Body of pancreas (tissue), 4 donors: ENCODE measurements at regions not wholly inside any gene's neighbourhood (a gene's known extent, or its start where the extent isn't known, plus 50 kb on each side); places are given as distances from the start of the nearest gene placed in this dataset.

Source experiments
- ATAC-seq: fragments of 150-250 bp; one replicate; pipeline ENCODE4 v1.9.1; 2016
- DNase-seq, 4 donors: peaks; one replicate each; pipeline ENCODE4 v3.0.0-alpha.2; 2019
- H3K27ac ChIP-seq, 4 donors: fragments of 200-600 bp; sonication (generic); 1 replicate in 3 of 4; 2 replicates in 1 of 4; pipeline versions ENCODE4 v1.5.1 to v1.6.1; 2016 to 2019; ENCODE audit warnings: mild to moderate bottlenecking in 1 of 4, mixed read lengths in 1 of 4, moderate library complexity in 1 of 4
- H3K27me3 ChIP-seq, 2 donors: fragments of 200-600 bp; sonication (generic); one replicate each; pipeline ENCODE4 v1.6.0; 2016; ENCODE audit warnings: mild to moderate bottlenecking in 1 of 2
- H3K36me3 ChIP-seq, 2 donors: fragments of 200-600 bp; sonication (generic); replicated peaks in 1 of 2; 2 replicates each; pipeline ENCODE4 v1.5.1; 2016; ENCODE audit warnings: low read depth in 2 of 2; ENCODE audit not compliant: insufficient read depth in 1 of 2
- H3K4me1 ChIP-seq: fragments of 200-600 bp; sonication (generic); one replicate; pipeline ENCODE4 v1.6.0; 2016
- H3K4me3 ChIP-seq, 2 donors: fragments of 200-600 bp; sonication (generic); 1 replicate in 1 of 2; 2 replicates in 1 of 2; pipeline ENCODE4 v1.5.1; 2016 to 2019
- H3K9me3 ChIP-seq, 3 donors: fragments of 200-600 bp; sonication (generic); 1 replicate in 2 of 3; 2 replicates in 1 of 3; pipeline ENCODE4 v1.5.1; 2016
- POLR2A ChIP-seq, 3 donors: fragments of 450-650 bp; IDR thresholded peaks; one replicate each; pipeline ENCODE4 v1.6.1; 2016; ENCODE audit warnings: antibody characterized with exemption in 3 of 3, mild to moderate bottlenecking in 2 of 3
- WGBS, 2 donors: methylation state at CpG; one replicate each; pipeline ENCODE4 v1.1.5; 2017; 5-methylcytosine and 5-hydroxymethylcytosine counted together
- intact Hi-C: fragments of 100-400 bp; cut with DNase I; formaldehyde crosslinking; loops from one replicate; pipeline ENCODE4 v1.15.1; 2023
- TF ChIP-seq, protein P1 (sequence below), 7 experiments: fragments of 450-650 bp in 4 of 7; fragments of 200-600 bp in 3 of 7; sonication (generic) in 3 of 7; IDR thresholded peaks; one replicate each; pipeline ENCODE4 v1.5.1; 2016 to 2019; ENCODE audit warnings: antibody characterized with exemption in 7 of 7

DNA sequence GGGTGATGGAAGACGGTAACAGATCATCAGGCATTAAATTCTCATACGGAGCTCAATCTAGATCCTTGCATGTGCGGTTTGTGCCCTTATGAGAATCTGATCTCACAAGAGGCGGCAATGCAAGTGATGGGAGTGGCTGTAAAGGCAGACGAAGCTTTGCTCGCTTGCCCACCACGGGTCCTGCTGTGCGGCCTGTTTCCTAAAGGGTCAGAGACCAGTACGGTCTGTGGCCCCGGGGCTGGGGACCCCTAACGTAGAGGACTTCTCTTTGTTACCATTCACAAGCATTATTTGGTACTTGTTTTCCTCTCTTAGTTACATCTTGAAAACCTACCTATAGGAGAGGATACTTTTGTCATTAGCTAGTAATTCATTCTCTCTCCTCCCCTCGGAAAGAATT lies 221.0 kb downstream of the ADAM29 start:
- intact Hi-C loops = no loop called here
- H3K36me3 ChIP-seq = no peaks in the 10 kb centered on the region
- WGBS, 2 donors = 74% methylated on average over 12 of the region's 12 CpGs
- no peak overlapping the region for H3K4me3 ChIP-seq
- TF ChIP-seq POLR2A (IDR thresholded peaks at IDR 0.05) = no peak
- TF ChIP-seq, protein P1, sequence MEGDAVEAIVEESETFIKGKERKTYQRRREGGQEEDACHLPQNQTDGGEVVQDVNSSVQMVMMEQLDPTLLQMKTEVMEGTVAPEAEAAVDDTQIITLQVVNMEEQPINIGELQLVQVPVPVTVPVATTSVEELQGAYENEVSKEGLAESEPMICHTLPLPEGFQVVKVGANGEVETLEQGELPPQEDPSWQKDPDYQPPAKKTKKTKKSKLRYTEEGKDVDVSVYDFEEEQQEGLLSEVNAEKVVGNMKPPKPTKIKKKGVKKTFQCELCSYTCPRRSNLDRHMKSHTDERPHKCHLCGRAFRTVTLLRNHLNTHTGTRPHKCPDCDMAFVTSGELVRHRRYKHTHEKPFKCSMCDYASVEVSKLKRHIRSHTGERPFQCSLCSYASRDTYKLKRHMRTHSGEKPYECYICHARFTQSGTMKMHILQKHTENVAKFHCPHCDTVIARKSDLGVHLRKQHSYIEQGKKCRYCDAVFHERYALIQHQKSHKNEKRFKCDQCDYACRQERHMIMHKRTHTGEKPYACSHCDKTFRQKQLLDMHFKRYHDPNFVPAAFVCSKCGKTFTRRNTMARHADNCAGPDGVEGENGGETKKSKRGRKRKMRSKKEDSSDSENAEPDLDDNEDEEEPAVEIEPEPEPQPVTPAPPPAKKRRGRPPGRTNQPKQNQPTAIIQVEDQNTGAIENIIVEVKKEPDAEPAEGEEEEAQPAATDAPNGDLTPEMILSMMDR (IDR thresholded peaks at IDR 0.05) = no peak
- DNase-seq (no peak), ATAC-seq (no peak)
- no peaks in the 10 kb centered on the region for H3K9me3 ChIP-seq
- no peak overlapping the region for H3K27ac ChIP-seq
- no peaks in the 10 kb centered on the region for H3K27me3 ChIP-seq
- H3K4me1 ChIP-seq = no peaks in the 10 kb centered on the region

DNA sequence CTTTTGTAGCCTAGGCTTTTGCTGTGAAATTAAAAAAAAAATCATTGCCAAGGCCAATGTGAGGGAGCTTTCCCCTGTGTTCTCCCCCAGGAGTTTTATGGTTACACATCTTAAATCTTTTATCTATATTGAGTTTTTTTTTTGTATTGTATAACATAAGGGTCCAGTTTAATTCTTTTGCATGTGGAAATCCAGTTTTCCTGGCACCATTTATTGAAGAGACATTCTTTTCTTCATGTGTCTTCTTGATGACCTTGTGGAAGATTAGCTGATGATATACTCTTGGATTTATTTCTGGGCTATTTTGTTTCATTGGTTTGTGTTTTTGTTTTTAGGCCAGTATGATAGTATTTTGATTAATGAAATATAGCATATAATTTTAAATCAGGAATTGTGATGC lies 225.0 kb downstream of the ADAM29 start:
- no peaks in the 10 kb centered on the region for H3K36me3 ChIP-seq

DNA sequence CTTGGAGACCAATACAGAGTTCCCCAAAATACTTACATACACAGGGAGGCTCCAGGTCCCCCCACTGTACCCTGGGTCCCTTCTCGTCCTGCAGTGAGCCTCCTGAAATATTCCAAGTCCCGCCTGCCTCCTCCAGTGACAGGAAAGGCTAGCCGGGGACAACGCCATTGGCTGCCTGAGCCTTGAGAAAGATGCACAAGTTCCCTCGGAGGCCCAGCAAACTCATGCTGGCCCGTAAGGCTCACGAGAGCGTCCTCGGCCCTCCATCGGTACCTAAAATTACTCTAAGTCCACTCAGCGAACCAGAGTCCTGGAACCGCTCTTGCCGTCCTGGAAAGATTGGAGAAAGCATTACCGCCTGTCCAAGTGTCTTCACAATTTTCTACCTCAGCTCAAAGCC lies 228.6 kb downstream of the ADAM29 start:
- Histone ChIP-seq H3K4me1 (no peaks in the 10 kb centered on the region), H3K36me3 (no peaks in the 10 kb centered on the region), H3K4me3 (no peak overlapping the region), H3K27ac (no peak overlapping the region), H3K9me3 (no peaks in the 10 kb centered on the region), H3K27me3 (no peaks in the 10 kb centered on the region)
- no peak for TF ChIP-seq POLR2A (IDR thresholded peaks at IDR 0.05)
- TF ChIP-seq, protein P1 (IDR thresholded peaks at IDR 0.05) = no peak
- intact Hi-C loops = no loop called here
- ATAC-seq (no peak), DNase-seq (no peak)
- 70 to 82% methylated on average over 8 to 14 of the region's 14 CpGs for WGBS, 2 donors

More for the DNA sequence above, 225.0 kb downstream of the ADAM29 start:
- Histone ChIP-seq H3K4me1 (no peaks in the 10 kb centered on the region), H3K4me3 (no peak overlapping the region), H3K27ac (no peak overlapping the region), H3K27me3 (no peaks in the 10 kb centered on the region), H3K9me3 (no peaks in the 10 kb centered on the region)
- TF ChIP-seq, protein P1 (IDR thresholded peaks at IDR 0.05) = no peak
- TF ChIP-seq POLR2A (IDR thresholded peaks at IDR 0.05) = no peak
- intact Hi-C loops = no loop called here
- ATAC-seq (no peak), DNase-seq (no peak)

DNA sequence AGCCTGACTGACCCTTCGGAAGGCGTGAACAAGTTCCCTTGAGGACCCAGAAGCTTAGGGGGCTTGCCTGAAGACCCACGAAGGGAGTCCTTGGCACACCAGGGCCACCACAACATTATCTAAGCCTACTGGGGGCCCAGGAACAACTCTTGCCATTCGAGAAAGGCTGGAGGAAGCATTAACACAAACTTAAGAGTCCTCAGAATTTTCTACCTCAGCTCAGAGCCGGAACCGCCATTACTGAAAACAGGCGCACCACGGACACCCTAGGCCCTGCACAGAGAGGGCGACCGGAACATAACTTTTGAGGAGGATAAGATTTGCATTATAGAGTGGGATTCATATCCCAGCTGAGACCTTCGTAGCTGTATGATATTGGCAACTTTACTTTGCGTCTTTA lies 229.1 kb downstream of the ADAM29 start:
- Histone ChIP-seq H3K9me3 (no peaks in the 10 kb centered on the region), H3K27ac (no peak overlapping the region), H3K4me3 (no peak overlapping the region), H3K4me1 (no peaks in the 10 kb centered on the region), H3K27me3 (no peaks in the 10 kb centered on the region), H3K36me3 (no peaks in the 10 kb centered on the region)
- ATAC-seq = no peak
- TF ChIP-seq POLR2A (IDR thresholded peaks at IDR 0.05) = no peak
- TF ChIP-seq, protein P1 (IDR thresholded peaks at IDR 0.05) = no peak
- 76 to 77% methylated on average over 12 of the region's 12 CpGs for WGBS, 2 donors
- intact Hi-C loops = no loop called here
- no peak for DNase-seq

DNA sequence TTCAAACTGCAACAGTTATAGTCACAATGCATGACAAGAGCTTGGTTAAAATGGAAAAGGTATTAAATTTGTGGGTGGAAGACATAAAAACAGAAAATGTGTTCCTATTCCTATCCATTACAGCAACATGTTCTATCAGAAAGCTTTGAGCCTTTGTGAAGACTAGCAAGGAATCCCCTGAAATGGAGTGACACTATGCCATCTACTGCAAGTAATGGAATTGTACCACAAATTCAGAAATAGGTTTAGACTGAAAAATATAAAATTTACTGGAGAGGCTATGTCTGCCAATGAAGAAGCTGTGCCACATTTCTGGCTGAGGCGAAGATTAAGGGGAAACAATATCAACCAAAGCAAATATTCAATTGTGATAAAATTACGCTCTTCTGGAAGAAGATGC lies 247.9 kb downstream of the ADAM29 start:
- Histone ChIP-seq H3K27ac (no peak overlapping the region), H3K27me3 (no peaks in the 10 kb centered on the region), H3K4me3 (no peak overlapping the region), H3K9me3 (no peaks in the 10 kb centered on the region), H3K36me3 (no peaks in the 10 kb centered on the region), H3K4me1 (no peaks in the 10 kb centered on the region)
- WGBS, 2 donors = 57 to 59% methylated on average over 2 of the region's 2 CpGs
- DNase-seq (no peak), ATAC-seq (no peak)
- TF ChIP-seq POLR2A (IDR thresholded peaks at IDR 0.05) = no peak
- TF ChIP-seq, protein P1 (IDR thresholded peaks at IDR 0.05) = no peak
- intact Hi-C loops = no loop called here
